ENCODE measurements at regions not wholly inside any gene's neighbourhood (a gene's known extent, or its start where the extent isn't known, plus 50 kb on each side); places are given as distances from the start of the nearest gene placed in this dataset.
"Not testable (repeated sequence)": the region's sequence is repeated elsewhere in the genome, so short reads cannot be mapped to it uniquely, and the experiment has no call there.

DNA sequence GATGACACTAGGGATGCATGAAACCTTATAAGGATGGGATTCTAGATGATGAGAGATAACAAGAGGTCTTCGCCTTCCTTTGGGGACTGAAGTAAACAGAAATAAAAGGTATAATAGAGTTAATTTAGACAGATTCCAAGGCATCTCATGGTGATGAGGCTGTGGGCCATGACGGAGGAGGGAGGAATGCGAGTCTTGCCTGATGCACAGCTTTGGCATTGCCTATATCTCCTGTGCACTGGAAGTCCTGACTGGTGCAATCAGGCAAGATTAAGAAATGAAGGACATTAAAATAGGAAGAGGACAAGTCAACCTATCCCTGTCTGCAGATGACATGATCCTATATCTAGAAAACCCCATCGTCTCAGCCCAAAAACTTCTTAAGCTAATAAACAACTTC lies 526.4 kb upstream of the LMO3 start:
- Histone ChIP-seq H2BK15ac (replicated peaks; ENCODE audit: low read depth) (no peak overlapping the region), H3K27me3 (ENCODE audit: insufficient read depth, low read length, poor library complexity) (no peaks in the 10 kb centered on the region), H3K79me1 (ENCODE audit: low read length) (no peaks in the 10 kb centered on the region), H3K23ac (ENCODE audit: low read length) (no peak overlapping the region), H3K27ac (ENCODE audit: low read depth, low read length) (no peak overlapping the region), H4K5ac (ENCODE audit: low read length) (no peak overlapping the region), H2BK120ac (ENCODE audit: low read depth, low read length) (no peak overlapping the region), H3K4me3 (ENCODE audit: low read length) (no peak overlapping the region), H3K4me1 (ENCODE audit: control insufficient read depth, low read depth, low read length) (no peaks in the 10 kb centered on the region), H3K79me2 (ENCODE audit: control insufficient read depth, insufficient read depth, low read length) (no peaks in the 10 kb centered on the region), H3K4me2 (ENCODE audit: low read length) (no peak overlapping the region), H3K9ac (ENCODE audit: low read length) (no peak overlapping the region), H3K4ac (ENCODE audit: low read depth, low read length) (no peak overlapping the region), H3K18ac (ENCODE audit: low read length) (no peak overlapping the region), H2AK5ac (ENCODE audit: low read length) (no peak overlapping the region), H4K8ac (ENCODE audit: low read depth, low read length) (no peak overlapping the region), H3K36me3 (ENCODE audit: control insufficient read depth, insufficient read depth, low read length) (no peaks in the 10 kb centered on the region), H3K56ac (ENCODE audit: low read length) (no peak overlapping the region), H2BK5ac (ENCODE audit: low read length) (no peak overlapping the region)
- no peak for DNase-seq
- no CpG with 5 or more reads among the region's 4 CpGs for WGBS (ENCODE audit: extremely low coverage, insufficient coverage, low lambda C conversion rate)

GRCh38 chr12:17116538-17116937 lies 510.6 kb upstream of the LMO3 start:
- not testable (repeated sequence) for H3K4me3 ChIP-seq (ENCODE audit: low read length); H4K5ac ChIP-seq (ENCODE audit: low read length); H3K79me1 ChIP-seq (ENCODE audit: low read length); H2BK120ac ChIP-seq (ENCODE audit: low read depth, low read length); H3K4ac ChIP-seq (ENCODE audit: low read depth, low read length); H2BK15ac ChIP-seq (replicated peaks; ENCODE audit: low read depth); H3K27me3 ChIP-seq (ENCODE audit: insufficient read depth, low read length, poor library complexity); H3K79me2 ChIP-seq (ENCODE audit: control insufficient read depth, insufficient read depth, low read length); H2BK5ac ChIP-seq (ENCODE audit: low read length); H4K8ac ChIP-seq (ENCODE audit: low read depth, low read length); H3K36me3 ChIP-seq (ENCODE audit: control insufficient read depth, insufficient read depth, low read length); H2AK5ac ChIP-seq (ENCODE audit: low read length); H3K4me1 ChIP-seq (ENCODE audit: control insufficient read depth, low read depth, low read length); H3K27ac ChIP-seq (ENCODE audit: low read depth, low read length); DNase-seq; H3K56ac ChIP-seq (ENCODE audit: low read length); H3K18ac ChIP-seq (ENCODE audit: low read length); H3K23ac ChIP-seq (ENCODE audit: low read length); H3K9ac ChIP-seq (ENCODE audit: low read length); H3K4me2 ChIP-seq (ENCODE audit: low read length)
- WGBS (ENCODE audit: extremely low coverage, insufficient coverage, low lambda C conversion rate), result no CpG with 5 or more reads among the region's 3 CpGs

GRCh38 chr12:17110316-17110715 lies 504.4 kb upstream of the LMO3 start:
- DNase-seq, result no peak
- no peak overlapping the region for H3K27ac ChIP-seq (ENCODE audit: low read depth, low read length)
- H4K5ac ChIP-seq (ENCODE audit: low read length), result no peak overlapping the region
- H3K4me1 ChIP-seq (ENCODE audit: control insufficient read depth, low read depth, low read length), result no peaks in the 10 kb centered on the region
- no peaks in the 10 kb centered on the region for H3K27me3 ChIP-seq (ENCODE audit: insufficient read depth, low read length, poor library complexity)
- no peak overlapping the region for H2BK15ac ChIP-seq (replicated peaks; ENCODE audit: low read depth)
- H2AK5ac ChIP-seq (ENCODE audit: low read length), result no peak overlapping the region
- no peak overlapping the region for H3K4me2 ChIP-seq (ENCODE audit: low read length)
- H3K23ac ChIP-seq (ENCODE audit: low read length), result no peak overlapping the region
- H3K4ac ChIP-seq (ENCODE audit: low read depth, low read length), result no peak overlapping the region
- H3K79me2 ChIP-seq (ENCODE audit: control insufficient read depth, insufficient read depth, low read length), result no peaks in the 10 kb centered on the region
- no peak overlapping the region for H3K18ac ChIP-seq (ENCODE audit: low read length)
- no peak overlapping the region for H3K9ac ChIP-seq (ENCODE audit: low read length)
- no peak overlapping the region for H3K4me3 ChIP-seq (ENCODE audit: low read length)
- H2BK120ac ChIP-seq (ENCODE audit: low read depth, low read length), result no peak overlapping the region
- no peak overlapping the region for H3K56ac ChIP-seq (ENCODE audit: low read length)
- H4K8ac ChIP-seq (ENCODE audit: low read depth, low read length), result no peak overlapping the region
- H3K79me1 ChIP-seq (ENCODE audit: low read length), result no peaks in the 10 kb centered on the region
- no peaks in the 10 kb centered on the region for H3K36me3 ChIP-seq (ENCODE audit: control insufficient read depth, insufficient read depth, low read length)
- no peak overlapping the region for H2BK5ac ChIP-seq (ENCODE audit: low read length)

- Histone ChIP-seq H3K27me3 (ENCODE audit: insufficient read depth, low read length, poor library complexity) (no peaks in the 10 kb centered on the region), H4K5ac (ENCODE audit: low read length) (no peak overlapping the region), H3K27ac (ENCODE audit: low read depth, low read length) (no peak overlapping the region), H2AK5ac (ENCODE audit: low read length) (no peak overlapping the region), H3K4me2 (ENCODE audit: low read length) (no peak overlapping the region), H3K4ac (ENCODE audit: low read depth, low read length) (no peak overlapping the region), H3K79me2 (ENCODE audit: control insufficient read depth, insufficient read depth, low read length) (no peaks in the 10 kb centered on the region), H3K4me1 (ENCODE audit: control insufficient read depth, low read depth, low read length) (no peaks in the 10 kb centered on the region), H2BK120ac (ENCODE audit: low read depth, low read length) (no peak overlapping the region), H3K36me3 (ENCODE audit: control insufficient read depth, insufficient read depth, low read length) (no peaks in the 10 kb centered on the region), H3K4me3 (ENCODE audit: low read length) (no peak overlapping the region), H3K79me1 (ENCODE audit: low read length) (no peaks in the 10 kb centered on the region), H3K23ac (ENCODE audit: low read length) (no peak overlapping the region), H2BK5ac (ENCODE audit: low read length) (no peak overlapping the region), H3K18ac (ENCODE audit: low read length) (no peak overlapping the region), H3K9ac (ENCODE audit: low read length) (no peak overlapping the region), H3K56ac (ENCODE audit: low read length) (no peak overlapping the region), H2BK15ac (replicated peaks; ENCODE audit: low read depth) (no peak overlapping the region), H4K8ac (ENCODE audit: low read depth, low read length) (no peak overlapping the region)
- no CpG with 5 or more reads among the region's 3 CpGs for WGBS (ENCODE audit: extremely low coverage, insufficient coverage, low lambda C conversion rate)
- no peak for DNase-seq
Measured at GRCh38 chr12:17108877-17109541, 503.0 kb upstream of the LMO3 start.

GRCh38 chr12:17104801-17105200 lies 498.8 kb upstream of the LMO3 start:
- Histone ChIP-seq H4K8ac (ENCODE audit: low read depth, low read length) (no peak overlapping the region), H3K27ac (ENCODE audit: low read depth, low read length) (no peak overlapping the region), H3K4ac (ENCODE audit: low read depth, low read length) (no peak overlapping the region), H3K18ac (ENCODE audit: low read length) (no peak overlapping the region), H2AK5ac (ENCODE audit: low read length) (no peak overlapping the region), H2BK120ac (ENCODE audit: low read depth, low read length) (no peak overlapping the region), H3K27me3 (ENCODE audit: insufficient read depth, low read length, poor library complexity) (no peaks in the 10 kb centered on the region), H2BK15ac (replicated peaks; ENCODE audit: low read depth) (no peak overlapping the region), H3K23ac (ENCODE audit: low read length) (no peak overlapping the region), H3K9ac (ENCODE audit: low read length) (no peak overlapping the region), H3K56ac (ENCODE audit: low read length) (no peak overlapping the region), H3K79me1 (ENCODE audit: low read length) (no peaks in the 10 kb centered on the region), H3K4me3 (ENCODE audit: low read length) (no peak overlapping the region), H3K4me2 (ENCODE audit: low read length) (no peak overlapping the region), H3K36me3 (ENCODE audit: control insufficient read depth, insufficient read depth, low read length) (no peaks in the 10 kb centered on the region), H3K79me2 (ENCODE audit: control insufficient read depth, insufficient read depth, low read length) (no peaks in the 10 kb centered on the region), H3K4me1 (ENCODE audit: control insufficient read depth, low read depth, low read length) (no peaks in the 10 kb centered on the region), H4K5ac (ENCODE audit: low read length) (no peak overlapping the region), H2BK5ac (ENCODE audit: low read length) (no peak overlapping the region)
- DNase-seq, result no peak
- WGBS (ENCODE audit: extremely low coverage, insufficient coverage, low lambda C conversion rate), result no CpG with 5 or more reads among the region's 2 CpGs

- H2BK120ac ChIP-seq (ENCODE audit: low read depth, low read length), result no peak overlapping the region
- H4K8ac ChIP-seq (ENCODE audit: low read depth, low read length), result no peak overlapping the region
- no peaks in the 10 kb centered on the region for H3K79me2 ChIP-seq (ENCODE audit: control insufficient read depth, insufficient read depth, low read length)
- no peak overlapping the region for H2AK5ac ChIP-seq (ENCODE audit: low read length)
- H2BK15ac ChIP-seq (replicated peaks; ENCODE audit: low read depth), result no peak overlapping the region
- H2BK5ac ChIP-seq (ENCODE audit: low read length), result no peak overlapping the region
- H3K9ac ChIP-seq (ENCODE audit: low read length), result no peak overlapping the region
- no peaks in the 10 kb centered on the region for H3K27me3 ChIP-seq (ENCODE audit: insufficient read depth, low read length, poor library complexity)
- H3K36me3 ChIP-seq (ENCODE audit: control insufficient read depth, insufficient read depth, low read length), result no peaks in the 10 kb centered on the region
- no peaks in the 10 kb centered on the region for H3K4me1 ChIP-seq (ENCODE audit: control insufficient read depth, low read depth, low read length)
- no peak overlapping the region for H3K56ac ChIP-seq (ENCODE audit: low read length)
- WGBS (ENCODE audit: extremely low coverage, insufficient coverage, low lambda C conversion rate), result no CpG with 5 or more reads among the region's 11 CpGs
- H3K79me1 ChIP-seq (ENCODE audit: low read length), result no peaks in the 10 kb centered on the region
- H3K23ac ChIP-seq (ENCODE audit: low read length), result no peak overlapping the region
- H3K4ac ChIP-seq (ENCODE audit: low read depth, low read length), result no peak overlapping the region
- H3K4me2 ChIP-seq (ENCODE audit: low read length), result no peak overlapping the region
- no peak overlapping the region for H3K27ac ChIP-seq (ENCODE audit: low read depth, low read length)
- no peak overlapping the region for H3K4me3 ChIP-seq (ENCODE audit: low read length)
- no peak for DNase-seq
- no peak overlapping the region for H3K18ac ChIP-seq (ENCODE audit: low read length)
- no peak overlapping the region for H4K5ac ChIP-seq (ENCODE audit: low read length)
Measured at GRCh38 chr12:17097674-17098073, 491.7 kb upstream of the LMO3 start.
